Mucosa of stomach (tissue), 1 donor: ENCODE measurements at regions not wholly inside any gene's neighbourhood (a gene's known extent, or its start where the extent isn't known, plus 50 kb on each side); places are given as distances from the start of the nearest gene placed in this dataset.

ENCODE experiments used
- H3K27me3 ChIP-seq: one replicate; pipeline ENCODE4 v1.7.0; 2013; ENCODE audit warnings: mild to moderate bottlenecking, low read length; ENCODE audit not compliant: control insufficient read depth, insufficient read depth
- H3K36me3 ChIP-seq: one replicate; pipeline ENCODE4 v1.7.0; 2013; ENCODE audit warnings: low read length; ENCODE audit not compliant: control insufficient read depth, insufficient read depth
- H3K4me1 ChIP-seq: one replicate; pipeline ENCODE4 v1.7.0; 2013; ENCODE audit warnings: mild to moderate bottlenecking, low read length; ENCODE audit not compliant: control insufficient read depth, insufficient read depth
- H3K4me3 ChIP-seq: one replicate; pipeline ENCODE4 v1.7.0; 2013; ENCODE audit warnings: low read length
- H3K9ac ChIP-seq: one replicate; pipeline ENCODE4 v1.7.0; 2013; ENCODE audit warnings: mild to moderate bottlenecking, low read length, moderate library complexity
- H3K9me3 ChIP-seq: one replicate; pipeline ENCODE4 v1.7.0; 2013; ENCODE audit warnings: mild to moderate bottlenecking, low read length, moderate library complexity; ENCODE audit not compliant: control insufficient read depth
- donor health status: Pancreatic carcinoma.

DNA sequence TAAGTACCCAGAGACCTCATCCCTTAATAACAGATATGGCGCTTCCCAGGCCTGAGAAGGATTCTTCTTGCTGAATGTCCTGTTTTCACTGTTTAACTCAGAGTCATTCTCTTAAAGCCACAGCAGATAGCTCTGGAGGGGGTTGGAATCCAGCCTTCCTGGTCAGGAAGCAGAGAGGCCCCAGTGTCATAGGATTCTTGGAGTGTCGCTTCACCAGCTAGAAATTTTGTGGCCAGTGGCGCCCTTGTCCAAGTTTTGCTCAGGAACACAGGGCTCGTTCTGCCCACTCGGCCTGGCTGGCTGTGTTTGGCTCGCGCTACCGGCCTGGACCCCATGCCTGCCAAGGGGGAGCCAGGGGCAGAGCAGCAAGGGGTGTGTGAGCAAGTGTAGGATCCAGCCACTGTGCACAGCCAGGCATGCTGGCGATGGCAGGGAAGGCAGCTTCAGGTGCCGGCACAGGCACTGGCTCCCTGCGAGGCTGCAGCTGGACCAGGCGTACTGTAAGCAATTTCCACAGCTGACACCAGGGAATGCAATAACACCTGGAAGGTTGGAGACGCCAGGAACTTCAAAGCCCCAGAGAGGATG lies 214.8 kb upstream of the SESN3 start:
- Histone ChIP-seq H3K9ac (no peak overlapping the region), H3K27me3 (no peaks in the 10 kb centered on the region), H3K4me1 (no peaks in the 10 kb centered on the region), H3K9me3 (no peaks in the 10 kb centered on the region), H3K36me3 (no peaks in the 10 kb centered on the region), H3K4me3 (no peak overlapping the region)

DNA sequence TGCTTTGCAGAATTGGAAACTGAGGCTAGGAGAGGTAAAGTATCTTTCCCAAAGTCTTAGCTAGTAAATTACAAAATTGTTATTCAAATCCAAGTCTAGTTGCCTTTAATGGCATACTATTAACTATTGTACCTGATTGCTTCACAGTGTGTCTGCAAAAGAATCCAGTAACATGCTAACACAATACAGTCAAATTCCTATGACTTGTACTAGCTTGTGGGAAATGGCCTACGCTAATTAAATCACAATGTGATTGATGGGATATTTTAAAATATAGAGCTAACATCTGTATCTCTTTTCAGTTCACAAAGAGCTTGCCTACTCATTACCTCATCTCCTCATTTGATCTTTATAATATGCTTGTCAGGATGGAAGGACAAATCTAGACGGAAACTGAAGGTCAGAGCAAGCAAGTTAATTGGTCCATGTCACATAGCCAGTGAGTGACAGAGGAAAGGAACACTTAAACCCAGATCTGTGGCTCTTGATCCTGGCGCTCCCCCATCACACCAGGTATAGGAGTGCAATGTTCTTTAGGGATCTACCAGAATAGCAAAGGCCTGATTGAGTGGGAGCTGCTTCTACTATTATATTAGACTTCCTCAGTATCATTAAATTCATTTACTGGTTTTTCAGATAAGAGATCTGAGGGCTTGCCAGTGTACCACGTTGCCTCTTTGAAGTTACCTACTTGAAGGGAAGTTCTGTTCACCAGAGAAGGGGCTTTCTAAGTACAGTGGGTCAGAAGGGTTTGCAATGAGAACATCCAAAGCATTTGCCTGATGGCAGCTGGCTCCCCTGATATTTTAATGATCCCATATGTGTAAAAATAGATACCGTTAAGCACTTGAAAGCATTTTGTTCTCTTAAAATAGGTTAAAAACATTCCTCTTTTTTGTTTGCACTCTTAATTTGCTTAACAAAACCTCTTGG lies 213.6 kb upstream of the SESN3 start:
- no peaks in the 10 kb centered on the region for H3K36me3 ChIP-seq
- H3K4me3 ChIP-seq = no peak overlapping the region
- H3K27me3 ChIP-seq = no peaks in the 10 kb centered on the region
- no peaks in the 10 kb centered on the region for H3K4me1 ChIP-seq
- no peak overlapping the region for H3K9ac ChIP-seq
- no peaks in the 10 kb centered on the region for H3K9me3 ChIP-seq

DNA sequence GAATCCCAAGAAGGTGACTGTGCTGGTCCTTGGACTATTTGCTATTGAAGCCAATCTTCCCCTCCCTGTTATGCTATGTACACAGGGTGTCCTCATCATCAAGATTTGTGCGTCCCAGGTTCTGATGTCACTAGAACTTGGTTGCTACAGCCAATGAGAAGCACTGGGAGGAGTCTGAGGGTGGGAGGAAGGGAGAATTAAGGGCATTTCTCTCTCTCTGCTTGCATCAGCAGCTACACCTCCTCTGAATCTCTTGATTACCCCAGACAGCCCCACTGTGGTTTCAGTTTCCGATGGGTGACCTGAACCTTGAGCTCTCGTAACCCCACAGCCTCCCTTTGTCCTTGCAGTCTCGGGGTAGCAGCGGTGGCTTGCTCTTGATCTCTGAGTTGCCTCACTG lies 212.4 kb upstream of the SESN3 start:
- Histone ChIP-seq H3K36me3 (no peaks in the 10 kb centered on the region), H3K9me3 (no peaks in the 10 kb centered on the region), H3K27me3 (no peaks in the 10 kb centered on the region), H3K4me1 (no peaks in the 10 kb centered on the region), H3K9ac (no peak overlapping the region), H3K4me3 (no peak overlapping the region)

DNA sequence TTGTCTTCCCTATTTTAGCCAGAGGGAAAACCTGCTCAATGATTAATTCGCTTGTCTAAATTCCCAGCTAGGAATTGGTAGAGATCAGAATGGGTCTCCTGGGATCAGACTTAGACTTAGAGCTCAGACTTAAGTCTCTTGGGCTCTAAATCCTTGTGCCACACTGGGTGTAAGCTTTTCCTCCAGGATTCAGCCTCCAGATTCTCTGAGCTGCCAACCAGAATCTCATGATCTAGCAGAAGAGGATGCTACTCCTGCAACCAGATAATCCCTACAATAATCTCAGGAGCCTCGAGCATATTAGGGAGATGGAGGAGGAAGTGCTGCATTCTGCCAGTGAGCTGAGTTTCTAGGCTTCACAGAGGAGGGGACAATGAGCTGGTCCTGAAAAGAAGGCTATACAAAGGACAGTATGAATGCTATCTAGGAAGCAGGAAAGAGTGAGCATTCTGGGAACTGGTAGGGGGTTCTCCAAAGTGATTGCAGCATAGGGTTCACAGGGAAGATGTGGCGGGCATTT lies 211.6 kb upstream of the SESN3 start:
- Histone ChIP-seq H3K9ac (no peak overlapping the region), H3K4me1 (no peaks in the 10 kb centered on the region), H3K36me3 (no peaks in the 10 kb centered on the region), H3K4me3 (no peak overlapping the region), H3K27me3 (no peaks in the 10 kb centered on the region), H3K9me3 (no peaks in the 10 kb centered on the region)

DNA sequence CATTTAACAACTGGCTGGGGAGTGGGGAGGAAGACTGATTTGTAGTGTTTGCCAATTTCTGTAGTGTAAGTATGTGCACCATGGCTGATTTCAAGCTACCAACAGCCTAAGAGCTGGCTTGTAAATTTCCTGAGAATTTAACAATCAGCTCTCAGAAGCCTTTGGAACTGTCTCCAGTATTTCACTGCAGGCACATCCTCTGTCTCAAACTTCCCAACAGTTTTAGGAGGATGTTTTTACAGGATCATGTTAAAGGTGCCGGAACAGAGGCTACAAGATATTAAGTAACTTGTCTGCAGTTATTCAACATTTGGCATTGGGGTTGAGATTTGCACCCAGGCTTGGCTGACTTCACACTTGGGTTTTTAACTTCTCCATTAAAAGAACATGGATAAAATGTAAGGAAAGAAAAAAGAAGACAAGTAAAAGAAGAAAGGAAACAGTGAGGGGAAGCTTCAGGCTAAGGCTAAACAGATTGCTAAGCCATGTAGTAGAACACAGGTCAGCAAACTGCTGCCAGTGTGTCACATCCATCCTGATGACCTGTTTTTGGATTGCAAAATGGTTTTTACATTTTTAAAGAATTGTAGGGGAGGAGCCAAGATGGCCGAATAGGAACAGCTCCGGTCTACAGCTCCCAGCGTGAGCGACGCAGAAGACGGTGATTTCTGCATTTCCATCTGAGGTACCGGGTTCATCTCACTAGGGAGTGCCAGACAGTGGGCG lies 204.8 kb upstream of the SESN3 start:
- Histone ChIP-seq H3K27me3 (no peaks in the 10 kb centered on the region), H3K4me3 (no peak overlapping the region), H3K9me3 (no peaks in the 10 kb centered on the region), H3K9ac (no peak overlapping the region), H3K36me3 (no peaks in the 10 kb centered on the region), H3K4me1 (no peaks in the 10 kb centered on the region)

DNA sequence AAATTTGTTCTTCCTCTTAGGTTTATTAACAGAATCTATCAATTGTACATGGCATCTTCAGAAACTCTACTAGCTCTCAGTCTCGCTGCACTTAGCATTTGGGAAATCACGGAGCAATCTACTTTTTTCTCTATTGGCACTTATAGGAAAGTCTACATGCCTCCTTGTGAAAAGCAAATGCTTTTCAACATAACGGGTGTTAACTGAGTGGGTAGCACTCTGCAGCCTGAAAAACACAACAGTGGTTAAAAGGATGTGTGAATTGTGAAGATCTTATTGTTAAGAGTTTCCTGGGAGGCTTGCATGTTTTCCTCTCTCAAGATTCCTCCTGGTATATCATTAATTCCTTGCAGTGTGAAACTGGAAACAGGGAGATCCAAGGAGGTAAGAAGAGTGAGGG lies 204.2 kb upstream of the SESN3 start:
- H3K9me3 ChIP-seq = no peaks in the 10 kb centered on the region

DNA sequence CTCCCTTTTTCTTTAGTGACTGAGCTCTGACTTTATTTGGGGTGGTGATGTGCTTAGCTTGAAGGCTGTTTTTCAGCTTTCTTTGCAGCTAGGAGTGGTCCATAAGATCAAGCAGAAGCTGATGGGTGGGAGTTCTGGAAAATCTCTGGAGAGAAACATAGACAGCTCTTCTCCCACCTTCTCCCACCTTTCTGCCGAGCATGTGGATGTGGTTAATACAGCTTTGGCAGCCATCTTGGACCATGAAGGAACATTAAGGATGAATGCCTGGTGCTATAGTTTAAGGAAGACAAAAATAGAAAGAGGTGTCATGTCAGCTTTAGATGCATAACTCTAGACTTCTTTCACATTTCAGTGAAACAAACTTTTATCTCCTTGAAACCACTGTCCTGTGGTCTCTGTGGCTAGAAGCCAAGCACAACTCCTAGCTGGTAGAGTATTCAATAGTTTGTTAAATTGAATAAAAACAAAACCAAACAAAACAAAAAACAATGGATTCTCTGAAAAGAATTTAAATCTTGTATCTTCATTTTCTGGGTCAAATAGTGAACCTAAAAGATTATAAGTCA lies 203.6 kb upstream of the SESN3 start:
- Histone ChIP-seq H3K9ac (no peak overlapping the region), H3K9me3 (no peaks in the 10 kb centered on the region), H3K36me3 (no peaks in the 10 kb centered on the region), H3K27me3 (no peaks in the 10 kb centered on the region), H3K4me1 (no peaks in the 10 kb centered on the region), H3K4me3 (no peak overlapping the region)

More for the DNA sequence above, 204.2 kb upstream of the SESN3 start:
- H3K27me3 ChIP-seq = no peaks in the 10 kb centered on the region
- no peak overlapping the region for H3K9ac ChIP-seq
- H3K4me1 ChIP-seq = no peaks in the 10 kb centered on the region
- no peaks in the 10 kb centered on the region for H3K36me3 ChIP-seq
- H3K4me3 ChIP-seq = no peak overlapping the region

DNA sequence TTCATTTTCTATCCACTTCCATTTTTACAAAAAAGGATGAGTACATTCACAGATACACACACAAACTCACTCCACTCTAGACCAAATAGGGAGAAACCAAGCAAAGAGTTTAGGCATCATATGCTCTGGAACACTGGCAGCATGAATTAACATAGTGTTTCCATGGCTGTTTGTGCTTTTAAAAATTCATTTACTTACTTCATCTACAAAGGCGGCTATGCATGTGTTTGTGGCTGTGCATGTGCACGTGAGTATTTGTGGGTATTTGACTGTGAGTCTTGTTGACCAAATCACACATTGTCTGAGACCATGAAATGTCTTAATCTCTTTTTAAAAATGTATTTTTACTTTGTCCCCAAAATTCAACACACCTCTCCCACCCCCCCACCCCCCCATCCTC lies 203.0 kb upstream of the SESN3 start:
- Histone ChIP-seq H3K27me3 (no peaks in the 10 kb centered on the region), H3K9ac (no peak overlapping the region), H3K36me3 (no peaks in the 10 kb centered on the region), H3K4me3 (no peak overlapping the region), H3K9me3 (no peaks in the 10 kb centered on the region), H3K4me1 (no peaks in the 10 kb centered on the region)

DNA sequence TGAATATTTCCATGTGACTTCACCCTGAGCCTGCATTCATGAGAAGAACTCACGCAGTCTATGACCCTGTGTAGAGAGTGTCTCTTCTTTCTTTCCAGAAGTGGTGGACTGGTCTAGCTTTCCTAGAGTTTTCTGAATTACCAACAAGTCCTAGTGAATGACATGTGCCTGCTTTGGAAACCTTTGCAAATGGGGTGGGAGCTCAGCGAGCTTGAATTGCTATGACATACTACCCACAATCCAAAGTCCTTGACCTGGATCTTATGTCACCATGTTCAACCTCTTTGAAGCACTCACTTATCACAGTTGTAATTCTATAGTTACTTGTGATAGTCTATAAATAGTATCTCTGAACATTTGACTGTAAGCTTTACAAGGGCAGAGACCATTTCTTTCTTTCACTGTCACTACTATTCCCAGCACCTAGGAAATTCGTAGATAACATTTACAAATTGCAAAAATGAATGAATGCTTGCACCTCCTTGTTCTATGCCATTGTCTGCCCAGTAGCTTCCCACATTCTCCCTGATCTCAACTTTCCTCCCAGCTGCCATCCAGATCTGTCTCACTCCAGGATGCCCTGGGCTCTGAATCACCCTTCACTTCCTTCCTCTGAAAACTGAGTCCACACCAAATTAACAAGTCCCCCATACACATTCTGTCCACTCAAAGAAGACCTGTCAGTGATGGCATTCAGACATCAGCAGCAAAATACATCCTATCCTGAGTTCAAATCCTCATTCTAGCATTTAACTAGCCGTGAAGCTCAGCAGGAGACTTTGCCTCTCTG lies 201.9 kb upstream of the SESN3 start:
- Histone ChIP-seq H3K27me3 (no peaks in the 10 kb centered on the region), H3K9me3 (no peaks in the 10 kb centered on the region), H3K9ac (no peak overlapping the region), H3K4me1 (no peaks in the 10 kb centered on the region), H3K36me3 (no peaks in the 10 kb centered on the region), H3K4me3 (no peak overlapping the region)

DNA sequence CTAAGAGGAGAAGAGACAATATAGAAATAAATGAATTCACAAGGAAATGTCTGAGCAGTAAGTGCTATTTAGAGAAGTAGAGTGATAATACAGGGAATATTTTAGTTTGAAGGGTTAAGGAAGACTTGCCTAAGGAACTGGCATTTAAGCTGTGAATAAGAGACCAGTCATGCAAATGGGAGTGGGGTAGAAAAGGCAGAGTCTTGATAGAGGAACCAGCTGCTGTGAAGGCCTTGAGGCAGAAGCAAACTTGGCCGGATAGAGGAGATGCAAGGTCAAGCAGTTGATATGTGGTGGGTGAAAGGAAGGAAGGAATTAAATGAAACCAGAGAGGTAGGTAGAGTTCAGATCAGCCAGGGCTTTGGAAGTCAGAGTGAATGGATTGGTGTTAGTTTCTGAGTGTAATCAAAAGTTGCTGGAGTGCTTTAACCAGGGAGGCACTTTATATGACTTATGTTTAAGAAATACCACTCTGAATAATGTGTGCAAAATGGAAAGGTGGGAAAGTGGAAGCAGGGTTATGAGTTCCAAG lies 198.4 kb upstream of the SESN3 start:
- Histone ChIP-seq H3K27me3 (no peaks in the 10 kb centered on the region), H3K4me3 (no peak overlapping the region), H3K4me1 (no peaks in the 10 kb centered on the region), H3K36me3 (no peaks in the 10 kb centered on the region), H3K9ac (no peak overlapping the region), H3K9me3 (no peaks in the 10 kb centered on the region)

DNA sequence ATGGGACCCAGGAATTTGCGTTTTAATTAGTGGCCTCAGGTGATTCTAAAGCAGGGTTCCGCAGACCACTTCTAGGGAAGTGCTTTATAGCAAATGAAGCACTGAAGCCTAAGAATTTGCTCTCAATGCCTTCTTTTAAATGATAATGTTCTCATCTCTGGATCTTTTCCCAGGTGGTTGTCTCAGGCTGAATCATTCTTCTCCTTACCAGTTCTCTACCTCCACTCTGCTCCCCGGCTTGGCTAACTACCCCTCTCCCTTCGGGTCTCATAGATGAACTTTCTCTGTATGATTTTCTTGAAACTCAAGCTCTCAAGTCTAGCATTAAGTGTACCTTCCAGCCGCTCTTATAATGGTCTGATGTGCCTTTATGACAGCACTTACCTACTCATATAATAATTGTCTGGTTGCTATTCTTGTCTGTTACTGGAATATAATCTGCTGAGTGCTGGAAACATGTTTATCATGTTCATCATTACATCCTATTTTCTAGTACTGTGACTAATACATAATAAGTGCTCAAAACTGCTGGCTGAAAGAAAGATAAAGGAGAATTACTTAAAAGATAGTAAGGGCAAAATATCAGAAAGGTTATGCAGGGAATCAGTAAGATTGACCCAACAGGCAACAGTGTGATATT lies 195.9 kb upstream of the SESN3 start:
- Histone ChIP-seq H3K4me3 (no peak overlapping the region), H3K4me1 (no peaks in the 10 kb centered on the region), H3K36me3 (no peaks in the 10 kb centered on the region), H3K27me3 (no peaks in the 10 kb centered on the region), H3K9ac (no peak overlapping the region), H3K9me3 (no peaks in the 10 kb centered on the region)
